ENCODE measurements at regions not wholly inside any gene's neighbourhood (a gene's known extent, or its start where the extent isn't known, plus 50 kb on each side); places are given as distances from the start of the nearest gene placed in this dataset.

DNA sequence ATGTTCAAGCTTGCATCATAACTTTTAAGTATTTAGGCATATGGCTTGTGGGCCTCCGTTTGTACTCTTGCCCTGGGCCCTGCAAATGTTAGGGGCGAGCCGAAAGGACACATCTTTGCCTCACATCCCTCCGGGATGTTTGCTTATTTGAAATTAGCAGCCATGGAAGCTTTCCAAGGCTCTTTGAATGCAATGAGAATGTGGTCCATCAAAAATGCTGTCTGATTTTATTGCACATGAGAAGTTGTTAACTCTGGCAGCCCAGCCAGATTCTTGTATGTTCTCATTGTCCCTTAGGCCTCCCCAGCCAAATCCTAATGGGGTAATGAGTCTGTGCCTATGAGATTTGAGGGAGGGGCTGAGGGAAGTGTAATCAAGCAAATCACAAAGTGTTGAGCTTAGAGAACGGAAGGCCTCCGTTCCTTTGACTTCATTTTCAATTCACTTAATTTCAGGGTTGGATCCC lies 261.2 kb upstream of the MARCKS start:
- H3K9me3 ChIP-seq (replicated peaks; ENCODE audit: control insufficient read depth, insufficient read depth, low read length): no peaks in the 10 kb centered on the region
- no TSS peak for BruUV-seq (replicated peaks)
- ChIA-PET CTCF (interaction anchor here (1.3 kb wide), 1 partner anchor 263 kb away, joined by 3 read pairs; no protein-coding TSS in a partner anchor), POLR2A (no interaction called here)
- no peak for DNase-seq (ENCODE audit: low read depth, low spot score)
- H3K4me1 ChIP-seq (ENCODE audit: control insufficient read depth, extremely low read depth, insufficient read depth, low read length): peaks cover 16% of the 10 kb centered on the region
- no peaks in the 10 kb centered on the region for H3K36me3 ChIP-seq (ENCODE audit: control insufficient read depth in 2 of 2, extremely low read depth in 1 of 2, insufficient read depth in 2 of 2, low read length in 2 of 2)
- no peaks in the 10 kb centered on the region for H3K9me1 ChIP-seq (replicated peaks; ENCODE audit: control insufficient read depth, extremely low read depth, insufficient read depth, low read length)
- H4K20me1 ChIP-seq (replicated peaks; ENCODE audit: control insufficient read depth, extremely low read depth, insufficient read depth, low read length): no peaks in the 10 kb centered on the region
- no peaks in the 10 kb centered on the region for H3K79me2 ChIP-seq (ENCODE audit: control insufficient read depth, insufficient read depth, low read length)
- H3K4me3 ChIP-seq (replicated peaks in 1 of 3; ENCODE audit: insufficient read depth in 1 of 3, low read depth in 1 of 3, low read length in 3 of 3): no peak overlapping the region
- TF ChIP-seq POLR2A (IDR thresholded peaks at IDR 0.05; ENCODE audit: low read depth, low read length) (no peak), CTCF (IDR thresholded peaks at IDR 0.05; ENCODE audit: extremely low read depth in 1 of 2, insufficient read depth in 1 of 2, low read depth in 1 of 2, low read length in 2 of 2) (no peak), MAX (IDR thresholded peaks at IDR 0.05; ENCODE audit: insufficient read depth, insufficient read length) (no peak), EZH2 (IDR thresholded peaks at IDR 0.05; ENCODE audit: borderline replicate concordance, low read depth, low read length, severe bottlenecking) (no peak), FOS (IDR thresholded peaks at IDR 0.05; ENCODE audit: borderline replicate concordance, insufficient read depth, low read length) (no peak), GATA2 (IDR thresholded peaks at IDR 0.05; ENCODE audit: insufficient read depth, insufficient read length, low read depth, low read length) (no peak), POLR2AphosphoS5 (IDR thresholded peaks at IDR 0.05; ENCODE audit: insufficient read depth, low read depth, low read length) (no peak), MYC (IDR thresholded peaks at IDR 0.05; ENCODE audit: low read depth, low read length) (no peak), JUN (IDR thresholded peaks at IDR 0.05; ENCODE audit: borderline replicate concordance, insufficient read depth, insufficient read length, low read depth) (no peak)
- FAIRE-seq: no peak
- H3K9ac ChIP-seq (replicated peaks; ENCODE audit: extremely low read depth, insufficient read depth, low read length): no peak overlapping the region
- H3K4me2 ChIP-seq (ENCODE audit: insufficient read depth, low read length): no peak overlapping the region
- H2AFZ ChIP-seq (ENCODE audit: low read depth, low read length): no peak overlapping the region
- no peak overlapping the region for H3K27ac ChIP-seq (ENCODE audit: insufficient read depth, low read depth, low read length)
- dilution Hi-C loops (cut with MboI; ENCODE audit: extremely low pct_ligation_motif_present, low sequenced_read_pairs): no loop called here
- H3K27me3 ChIP-seq (ENCODE audit: control insufficient read depth in 2 of 2, insufficient read depth in 2 of 2, low read length in 2 of 2): no peaks in the 10 kb centered on the region
- intact Hi-C loops (cut with micrococcal nuclease): no loop called here

Measured in endothelial cell of umbilical vein (primary cell).